Kidney (tissue), 13 donors: ENCODE measurements at regions not wholly inside any gene's neighbourhood (a gene's known extent, or its start where the extent isn't known, plus 50 kb on each side); places are given as distances from the start of the nearest gene placed in this dataset.
A peak's percentile ranks its signal among the peaks of the same experiment; 100 is the strongest.
"Not testable (repeated sequence)": the region's sequence is repeated elsewhere in the genome, so short reads cannot be mapped to it uniquely, and the experiment has no call there.

Source experiments
- DNase-seq, 5 donors: peaks; one replicate each; pipeline ENCODE4 v3.0.0-alpha.2; 2013 to 2020
- FAIRE-seq: peaks from 2 replicates; lab custom pipeline; 2012; peaks lifted over from hg19 to GRCh38; lab: Jason Lieb, UNC
- H3K27ac ChIP-seq, 2 donors: one replicate each; pipeline ENCODE4 v1.7.0; 2013; ENCODE audit warnings: low read depth in 2 of 2, low read length in 2 of 2, inconsistent platforms in 1 of 2
- H3K27me3 ChIP-seq: one replicate; pipeline ENCODE4 v1.7.1; 2013; ENCODE audit warnings: low read length, inconsistent platforms; ENCODE audit not compliant: control insufficient read depth, insufficient read depth
- H3K36me3 ChIP-seq, 3 donors: one replicate each; pipeline versions ENCODE4 v1.7.0 to v1.7.1; 2013; ENCODE audit warnings: low read length in 3 of 3, control low read depth in 1 of 3, inconsistent platforms in 1 of 3; ENCODE audit not compliant: insufficient read depth in 3 of 3, control insufficient read depth in 2 of 3
- H3K4me1 ChIP-seq, 3 donors: one replicate each; pipeline versions ENCODE4 v1.7.0 to v1.7.1; 2013; ENCODE audit warnings: low read length in 3 of 3, inconsistent platforms in 1 of 3, low read depth in 1 of 3; ENCODE audit not compliant: control insufficient read depth in 2 of 3, insufficient read depth in 2 of 3
- H3K4me3 ChIP-seq, 3 donors: one replicate each; pipeline versions ENCODE4 v1.7.0 to v1.8.1; 2013; ENCODE audit warnings: low read length in 3 of 3, control low read depth in 1 of 3, inconsistent platforms in 1 of 3
- H3K9ac ChIP-seq, 3 donors: one replicate each; pipeline versions ENCODE4 v1.7.0 to v1.7.1; 2013; ENCODE audit warnings: low read length in 3 of 3, control low read depth in 1 of 3, inconsistent platforms in 1 of 3
- H3K9me3 ChIP-seq, 3 donors: one replicate each; pipeline versions ENCODE4 v1.7.0 to v1.7.1; 2013; ENCODE audit warnings: low read length in 3 of 3, control low read depth in 1 of 3, inconsistent platforms in 1 of 3; ENCODE audit not compliant: control insufficient read depth in 2 of 3, insufficient read depth in 1 of 3
- CTCF ChIP-seq: IDR thresholded peaks from 3 replicates; pipeline ENCODE4 v1.5.1; 2012; ENCODE audit warnings: mild to moderate bottlenecking, moderate library complexity, borderline replicate concordance; ENCODE audit not compliant: insufficient read depth; ENCODE audit errors: extremely low read depth
- intact Hi-C: fragments of 100-400 bp; cut with DNase I; formaldehyde crosslinking; loops from one replicate; pipeline ENCODE4 v1.11.1; 2022
- donor health status: control.
- donor health status: control.
- donor health status: control.
- donor health status: control.
- donor health status: control.
- donor health status: DM: yes; HTN: yes; CAD: no.
- donor health status: Normal renal cell carcinoma (clear cell type).

- peak in 1 of 5 donors; percentile 22 for DNase-seq
- no peaks in the 10 kb centered on the region for H3K27me3 ChIP-seq
- FAIRE-seq = no peak
- no peak overlapping the region for H3K4me3 ChIP-seq
- intact Hi-C loops = no loop called here
- peak overlapping the region in 1 of 2 donors; percentile 59 for H3K27ac ChIP-seq
- TF ChIP-seq CTCF = no peak
- no peaks in the 10 kb centered on the region for H3K9me3 ChIP-seq
- no peaks in the 10 kb centered on the region for H3K36me3 ChIP-seq
- peaks cover 0 to 2% (median 0%) of the 10 kb centered on the region in 3 donors for H3K4me1 ChIP-seq
- no peak overlapping the region for H3K9ac ChIP-seq
Observed at GRCh38 chr12:96107236-96107635, 71.8 kb upstream of the LTA4H start.

GRCh38 chr12:96108321-96108720, 72.9 kb upstream of the LTA4H start:
- Histone ChIP-seq H3K4me3 (no peak overlapping the region), H3K36me3 (no peaks in the 10 kb centered on the region), H3K4me1 (peaks cover 0 to 3% (median 0%) of the 10 kb centered on the region in 3 donors), H3K27ac (peak overlapping the region in 1 of 2 donors; percentile 59), H3K9me3 (no peaks in the 10 kb centered on the region), H3K27me3 (no peaks in the 10 kb centered on the region), H3K9ac (no peak overlapping the region)
- intact Hi-C loops = no loop called here
- FAIRE-seq (no peak), DNase-seq (peak in 2 of 5 donors; percentile 50 to 74)
- TF ChIP-seq CTCF = no peak

GRCh38 chr12:96108941-96109340, 73.6 kb upstream of the LTA4H start:
- DNase-seq, FAIRE-seq, H3K36me3 ChIP-seq, H3K4me3 ChIP-seq, H3K9me3 ChIP-seq, intact Hi-C loops, H3K27ac ChIP-seq, H3K27me3 ChIP-seq, H3K9ac ChIP-seq, H3K4me1 ChIP-seq: not testable (repeated sequence)

- Histone ChIP-seq H3K9ac (no peak overlapping the region), H3K36me3 (no peaks in the 10 kb centered on the region), H3K9me3 (no peaks in the 10 kb centered on the region), H3K27me3 (no peaks in the 10 kb centered on the region), H3K4me1 (peaks cover 0 to 3% (median 0%) of the 10 kb centered on the region in 3 donors), H3K4me3 (no peak overlapping the region), H3K27ac (no peak overlapping the region)
- FAIRE-seq = no peak
- intact Hi-C loops = no loop called here
- no peak for DNase-seq
- TF ChIP-seq CTCF = no peak
Observed at GRCh38 chr12:96112733-96113132, 77.3 kb upstream of the LTA4H start.
